ENCODE measurements at regions not wholly inside any gene's neighbourhood (a gene's known extent, or its start where the extent isn't known, plus 50 kb on each side); places are given as distances from the start of the nearest gene placed in this dataset.
A peak's percentile ranks its signal among the peaks of the same experiment; 100 is the strongest.

GRCh38 chr6:21885532-21886114 lies 292.1 kb downstream of the SOX4 start:
- peak; percentile 81 for DNase-seq (ENCODE audit: low read depth)

DNA sequence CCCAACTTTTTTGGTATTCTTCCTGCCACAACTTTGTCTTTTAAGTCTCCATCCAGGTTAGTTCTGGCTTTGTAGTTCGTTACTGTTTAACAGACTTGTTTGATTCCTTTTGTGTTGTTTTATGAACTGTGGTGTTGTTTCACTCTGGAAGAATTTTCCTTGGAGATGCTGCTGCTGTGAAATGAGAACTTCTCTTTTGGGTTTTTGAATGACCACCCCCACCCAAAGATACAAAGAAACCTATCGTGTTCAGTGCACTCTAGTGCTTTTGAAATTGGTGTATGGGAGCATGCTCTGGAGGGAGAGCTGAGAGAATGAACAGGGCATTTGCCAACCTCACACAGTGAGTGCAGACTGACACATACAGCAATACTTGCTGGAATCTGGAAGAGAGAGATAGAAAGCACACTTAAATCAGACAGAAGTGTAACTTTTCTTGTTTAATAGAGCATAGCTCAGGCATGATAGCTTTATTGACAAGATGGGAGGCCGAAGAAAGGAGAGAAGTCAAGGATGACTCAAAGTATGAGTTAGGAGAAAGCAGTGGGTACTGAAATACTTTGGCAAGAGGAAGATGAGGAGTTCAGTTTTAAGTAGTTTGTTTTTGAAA lies 293.1 kb downstream of the SOX4 start:
- no peak for DNase-seq (ENCODE audit: low read depth)

DNA sequence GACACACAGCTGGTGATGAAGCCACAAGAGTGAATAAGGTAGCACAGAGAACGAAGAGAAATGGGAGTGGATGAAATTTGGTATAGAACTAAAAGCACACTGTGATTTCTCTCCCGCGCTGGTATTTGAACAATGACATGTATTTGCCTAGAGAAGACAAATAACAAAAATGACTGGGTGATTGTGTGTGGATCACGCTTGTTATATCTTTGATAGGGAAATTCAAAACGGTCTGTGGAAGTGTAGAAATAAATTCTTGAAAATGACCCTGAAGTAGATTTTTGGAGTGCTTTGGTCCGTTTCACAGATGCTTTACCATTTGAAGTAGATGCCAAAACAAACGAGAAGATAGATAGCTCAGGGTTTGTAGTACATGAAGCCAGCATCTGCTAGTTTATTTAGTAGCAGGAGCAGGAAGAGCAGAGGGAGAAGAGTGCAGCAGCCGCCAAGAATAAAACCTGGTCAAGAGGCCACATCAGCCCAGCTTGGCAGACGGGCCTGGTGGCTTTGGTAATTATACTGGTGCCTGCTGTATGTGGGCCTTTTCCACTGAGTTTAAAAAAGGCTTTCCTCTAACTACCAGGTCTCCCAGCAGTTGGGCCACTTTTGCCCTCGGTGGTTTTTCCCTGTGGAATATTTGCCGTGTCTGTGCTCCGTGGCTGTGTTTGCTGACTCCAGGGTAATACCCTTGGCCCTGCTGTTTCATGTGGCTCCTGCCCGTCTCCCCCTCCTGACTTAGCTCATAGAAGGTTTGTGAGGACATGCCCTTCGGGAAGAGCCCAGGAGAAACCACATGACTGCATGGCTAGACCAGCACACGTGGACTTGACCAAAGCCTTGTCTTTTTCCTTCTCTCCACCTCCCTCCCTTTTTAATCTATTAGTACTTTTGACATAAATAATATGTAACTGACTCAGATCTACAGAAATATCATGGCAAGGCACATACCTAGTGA lies 294.0 kb downstream of the SOX4 start:
- DNase-seq (ENCODE audit: low read depth), result no peak

GRCh38 chr6:21891080-21891479 lies 297.5 kb downstream of the SOX4 start:
- no peak for DNase-seq (ENCODE audit: low read depth)

GRCh38 chr6:21893793-21894192 lies 300.2 kb downstream of the SOX4 start:
- no peak for DNase-seq (ENCODE audit: low read depth)

DNA sequence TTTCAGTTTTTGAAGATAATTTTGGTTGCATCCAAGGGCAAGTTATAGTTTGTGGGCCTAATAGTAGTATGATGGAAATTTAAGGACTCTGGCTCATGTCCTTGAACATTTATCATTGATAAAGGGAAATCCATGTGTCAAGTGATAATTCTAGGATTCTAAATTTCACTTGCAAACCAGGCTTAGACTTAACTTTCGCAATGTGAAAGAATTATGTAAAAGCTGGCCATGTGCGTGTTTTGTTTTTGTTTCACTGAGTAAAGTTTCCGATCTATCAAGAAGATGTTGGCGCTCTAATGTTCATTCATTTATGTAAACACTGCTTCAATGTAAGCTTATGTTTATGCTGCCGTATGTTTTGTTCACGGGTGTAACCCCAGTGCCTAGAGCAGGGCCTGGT lies 302.0 kb downstream of the SOX4 start:
- DNase-seq (ENCODE audit: low read depth), result no peak

DNA sequence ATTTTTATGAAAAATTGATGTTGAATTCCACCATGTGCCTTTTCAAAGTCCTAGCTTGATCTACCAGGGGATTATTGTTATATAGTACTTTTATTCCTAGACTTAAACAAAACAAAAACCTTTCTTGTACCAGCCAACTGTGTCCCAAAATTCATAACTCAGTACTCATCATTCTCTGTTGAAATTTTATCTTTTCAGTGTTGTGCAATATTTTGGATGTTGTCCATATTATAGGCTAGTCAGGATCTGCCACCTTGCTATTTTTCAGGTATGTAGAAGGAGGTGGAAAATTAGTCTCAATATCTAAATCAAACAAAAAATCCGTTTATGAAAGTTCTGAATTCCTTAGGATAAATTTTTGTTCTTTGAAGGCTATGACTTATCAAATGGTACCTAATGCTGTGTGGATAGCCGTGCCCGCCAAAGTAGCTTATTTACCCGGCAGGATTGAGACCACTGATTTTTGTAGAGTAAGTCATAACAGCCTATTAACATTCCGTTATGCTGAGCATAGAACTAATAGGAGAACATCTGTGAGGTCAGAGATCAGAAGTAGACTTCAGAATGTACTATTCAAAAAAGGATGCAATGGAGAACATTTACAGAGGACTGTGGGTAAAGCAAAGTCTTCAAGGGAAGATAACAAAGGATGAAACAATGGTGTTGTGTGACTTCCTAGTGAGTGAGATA lies 304.7 kb downstream of the SOX4 start:
- no peak for DNase-seq (ENCODE audit: low read depth)

DNA sequence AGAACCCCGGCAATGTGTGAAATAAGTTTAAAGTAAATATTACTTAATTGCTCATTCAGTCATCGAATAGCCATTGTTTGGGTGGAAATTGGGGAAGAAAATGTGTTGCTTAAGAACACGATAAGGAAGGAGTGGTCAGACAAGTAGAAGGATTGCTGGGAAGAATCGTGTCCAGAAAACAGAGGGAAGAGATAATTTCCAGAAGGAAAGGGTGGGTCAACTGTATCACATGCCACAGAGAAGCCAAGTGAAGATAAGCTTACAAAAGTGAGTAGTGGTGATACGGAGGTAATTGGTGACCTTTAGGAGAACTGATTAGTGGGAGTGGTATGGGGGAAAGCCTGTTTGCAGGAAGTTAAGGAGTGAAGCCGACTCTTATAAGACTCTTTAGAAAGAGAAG lies 306.2 kb downstream of the SOX4 start:
- DNase-seq (ENCODE audit: low read depth), result no peak

DNA sequence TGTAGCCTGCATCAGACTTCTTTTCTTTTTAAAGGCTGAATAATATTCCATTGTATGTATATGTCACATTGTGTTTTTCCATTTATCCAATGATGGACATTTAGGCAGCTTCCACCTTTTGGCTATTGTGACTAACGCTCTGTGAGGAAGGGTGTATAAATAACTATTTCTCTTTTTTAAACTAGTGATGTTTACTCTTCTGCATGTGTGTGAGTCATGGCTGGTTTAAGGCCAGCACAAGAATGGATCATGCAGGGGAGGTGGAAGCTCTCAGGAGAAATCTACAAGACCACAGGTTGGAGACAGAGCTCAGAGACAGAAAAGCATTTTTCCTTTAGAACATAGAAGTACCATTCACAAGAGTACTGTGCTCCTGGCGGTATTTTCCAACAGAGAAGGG lies 307.2 kb downstream of the SOX4 start:
- no peak for DNase-seq (ENCODE audit: low read depth)

GRCh38 chr6:21902628-21903169 lies 309.1 kb downstream of the SOX4 start:
- no peak for DNase-seq (ENCODE audit: low read depth)

DNA sequence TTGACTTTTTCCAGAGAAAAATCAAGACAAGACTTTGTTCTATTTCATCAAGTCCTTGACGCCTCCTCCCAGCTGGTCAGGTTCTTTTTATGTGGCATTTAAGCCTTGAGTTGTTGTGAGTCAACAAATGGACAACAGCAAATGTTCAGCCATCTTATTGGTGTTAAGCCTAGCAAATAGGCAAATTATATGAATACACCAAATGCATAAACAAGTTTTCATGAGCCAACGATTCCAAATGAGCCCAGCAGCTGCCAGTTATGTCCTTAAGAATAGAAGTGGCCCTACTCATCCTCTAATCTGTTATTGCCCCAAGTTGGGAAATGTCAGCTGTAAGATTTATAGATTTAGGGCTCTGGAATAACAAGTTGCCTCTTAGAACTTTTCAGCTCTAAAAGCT lies 312.0 kb downstream of the SOX4 start:
- no peak for DNase-seq (ENCODE audit: low read depth)

DNA sequence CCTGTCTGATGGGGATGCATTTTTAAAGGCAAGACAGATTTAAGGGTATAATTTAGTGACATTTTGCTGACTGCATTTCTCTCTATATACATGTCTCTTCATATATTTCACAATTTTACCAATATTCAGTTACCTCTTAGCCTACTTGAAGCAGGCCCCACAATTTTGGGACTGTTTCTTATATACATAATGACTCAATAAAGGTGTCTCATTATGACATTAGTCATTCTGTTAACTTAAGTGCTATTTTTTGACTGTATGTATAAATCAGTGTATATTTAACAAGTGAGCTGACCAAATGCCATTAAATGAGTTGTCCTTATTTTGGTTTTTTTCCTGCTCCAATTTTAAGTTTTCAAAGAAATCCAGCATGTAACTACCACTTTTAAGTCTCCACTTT lies 313.3 kb downstream of the SOX4 start:
- no peak for DNase-seq (ENCODE audit: low read depth)

GRCh38 chr6:21907291-21907690 lies 313.7 kb downstream of the SOX4 start:
- DNase-seq (ENCODE audit: low read depth), result no peak

DNA sequence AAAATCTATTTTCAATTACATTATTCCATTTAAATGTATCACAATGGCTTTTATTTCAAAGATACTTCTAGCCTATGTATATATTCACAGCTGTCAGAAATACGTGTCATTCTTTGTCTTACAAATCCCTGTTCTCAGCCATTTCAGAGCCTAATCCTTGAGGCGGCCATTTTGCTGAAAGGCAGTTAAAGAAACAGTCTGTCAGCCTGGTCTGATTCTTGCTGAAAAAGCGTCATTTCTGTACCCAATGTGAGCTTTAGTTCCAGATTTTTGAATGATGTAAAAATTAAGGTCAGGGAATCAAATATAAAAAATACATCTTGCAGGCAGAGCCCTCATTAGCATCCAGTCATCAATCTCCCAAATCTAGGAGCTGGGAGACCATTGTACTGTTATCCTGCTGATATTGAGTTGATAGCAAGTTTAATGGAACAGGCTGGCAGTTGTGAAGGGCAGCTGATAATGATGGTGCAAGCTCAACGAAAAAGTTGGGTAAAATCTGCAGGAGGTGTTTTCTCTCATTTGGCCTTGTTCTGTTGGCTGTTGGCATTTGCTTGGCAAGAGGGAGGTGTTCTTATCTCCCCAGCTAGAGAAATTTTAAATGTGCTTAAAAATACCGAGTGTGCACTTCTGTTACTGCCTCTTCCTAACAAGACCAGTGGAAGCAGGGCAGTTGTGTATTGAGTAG lies 314.8 kb downstream of the SOX4 start:
- no peak for DNase-seq (ENCODE audit: low read depth)

- DNase-seq (ENCODE audit: low read depth), result no peak
These were observed 315.8 kb downstream of the SOX4 start for GRCh38 chr6:21909321-21909720.

GRCh38 chr6:21911208-21911607 lies 317.7 kb downstream of the SOX4 start:
- no peak for DNase-seq (ENCODE audit: low read depth)

DNA sequence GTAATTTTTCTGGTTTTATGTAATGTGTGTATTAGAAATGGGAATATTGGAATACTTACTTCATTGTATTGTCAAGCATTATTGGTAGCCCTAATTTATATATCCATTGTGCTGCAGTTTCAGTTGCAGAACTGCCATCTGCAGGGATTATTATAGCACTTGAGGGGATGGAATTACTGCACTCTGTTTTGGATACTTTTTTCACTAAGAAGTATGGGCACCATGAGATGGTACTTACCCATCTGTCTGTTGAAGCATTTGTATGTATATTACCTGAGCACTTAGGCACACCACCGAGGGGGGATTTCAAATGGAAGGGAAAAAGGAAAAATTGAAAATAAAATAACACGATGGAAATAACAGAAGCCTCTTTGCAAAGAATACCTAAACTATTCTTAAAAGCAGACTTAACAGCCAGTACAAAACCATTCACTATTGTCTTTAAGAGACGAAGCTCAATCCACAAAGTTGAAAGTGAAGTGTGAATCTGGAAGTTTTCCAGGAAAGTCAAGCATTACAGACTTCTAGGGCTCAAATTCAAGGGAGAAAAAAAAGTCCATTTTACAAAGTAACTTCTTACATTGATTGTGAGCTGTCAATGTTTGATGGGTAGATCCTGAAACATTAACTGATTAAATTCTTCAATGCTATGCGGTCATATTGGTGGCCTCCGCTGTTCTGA lies 318.7 kb downstream of the SOX4 start:
- no peak for DNase-seq (ENCODE audit: low read depth)

DNA sequence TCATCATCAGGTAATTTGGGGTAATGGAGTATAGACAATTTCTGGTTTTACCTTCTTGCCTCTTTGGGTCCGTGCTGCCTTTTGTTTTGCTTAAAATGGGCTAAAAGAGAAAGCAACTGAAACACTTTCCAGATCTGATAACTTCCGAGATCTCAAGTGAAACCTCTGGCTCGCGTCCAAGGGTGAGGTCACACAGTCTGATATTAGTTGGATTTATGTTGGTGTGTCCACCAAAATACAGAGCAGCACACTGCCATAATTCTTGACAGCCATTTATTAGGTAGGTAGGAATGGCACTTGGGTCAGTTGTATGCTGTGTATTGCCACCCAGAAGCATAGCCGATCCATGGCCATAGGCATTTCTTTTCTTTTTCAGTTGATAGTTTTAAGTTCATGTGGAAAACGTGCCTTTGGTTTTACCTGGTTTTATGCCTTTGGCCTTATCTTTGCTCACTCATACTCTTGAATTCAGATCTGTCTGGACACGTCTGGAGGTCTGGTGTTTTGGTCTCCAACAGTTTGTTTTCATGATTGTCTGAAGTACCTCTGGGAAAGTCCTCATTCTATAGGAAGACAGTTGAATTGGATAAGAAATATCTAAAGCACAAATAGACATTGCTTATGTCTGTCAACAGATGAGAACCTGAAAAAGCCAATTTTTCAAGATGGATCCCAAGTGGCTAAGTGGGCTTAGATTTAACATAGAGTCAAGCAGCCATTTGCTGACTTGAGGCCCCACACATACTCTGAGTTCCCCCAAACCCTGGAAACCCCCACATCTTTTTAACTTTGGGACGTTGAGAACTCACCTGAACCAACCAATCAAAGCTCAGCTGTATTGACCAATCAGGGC lies 320.8 kb downstream of the SOX4 start:
- no peak for DNase-seq (ENCODE audit: low read depth)

DNA sequence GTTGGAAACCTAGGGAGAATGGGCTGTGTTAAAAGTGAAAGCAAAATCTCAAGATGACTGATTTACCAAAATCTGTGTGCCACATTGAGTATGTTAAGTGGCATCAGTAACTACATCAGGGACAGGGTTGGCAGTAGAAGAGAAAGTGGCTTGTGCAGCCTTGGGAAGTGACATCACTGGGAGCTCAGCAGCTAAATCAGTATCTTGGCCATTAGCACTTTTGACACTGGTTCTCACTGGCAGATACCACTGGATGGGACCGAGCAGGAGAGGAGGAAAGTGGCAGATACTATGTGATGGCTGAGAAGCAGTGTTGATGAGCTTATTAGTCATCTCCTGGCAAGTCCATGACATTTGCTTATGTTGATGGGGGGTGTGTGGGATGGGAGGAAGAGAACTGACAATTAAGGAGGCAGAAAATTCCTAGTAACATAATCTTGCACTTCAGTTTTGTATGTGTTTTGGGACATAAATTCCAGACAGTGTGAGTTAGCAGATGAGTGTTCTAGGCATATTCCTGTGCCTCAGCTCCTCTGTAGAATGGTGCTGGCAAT lies 322.2 kb downstream of the SOX4 start:
- peak; percentile 2 for DNase-seq (ENCODE audit: low read depth)

GRCh38 chr6:21918041-21918440 lies 324.5 kb downstream of the SOX4 start:
- no peak for DNase-seq (ENCODE audit: low read depth)

Measured in fibroblast of gingiva (primary cell).